HepG2 (cell line): ENCODE measurements at regions not wholly inside any gene's neighbourhood (a gene's known extent, or its start where the extent isn't known, plus 50 kb on each side); places are given as distances from the start of the nearest gene placed in this dataset.

Experiments used
- ATAC-seq: fragments of 200-7000 bp; cut with Tn5 transposase; 3 replicates; pipeline ENCODE4 v1.9.1; 2020; ENCODE audit warnings: mild to moderate bottlenecking, moderate library complexity
- BruUV-seq: library from RNA; stranded (reverse); fragments of 400-500 nt; replicated peaks from 2 replicates; lab custom pipeline; 2021; lab: Mats Ljungman, UMichigan
- CTCF ChIA-PET: fragments of 300-600 bp; formaldehyde crosslinking; extraction: SDS; loops from one replicate; lab custom pipeline; 2021; ENCODE audit warnings: low total read pairs, inconsistent platforms, low intra/inter-chr PET ratio; lab: Yijun Ruan, JAX
- POLR2A ChIA-PET: fragments of 350-600 bp; sonication (Branson Sonifier 250); formaldehyde crosslinking; loops from one replicate; lab custom pipeline; 2020; ENCODE audit warnings: antibody characterized with exemption, inconsistent platforms; lab: Yijun Ruan, JAX
- DNase-seq: peaks from one replicate; pipeline ENCODE4 v3.0.0-alpha.2; 2015; ENCODE audit warnings: low spot score
- FAIRE-seq: peaks from 3 replicates; lab custom pipeline; 2011; peaks lifted over from hg19 to GRCh38; lab: Jason Lieb, UNC
- H2AFZ ChIP-seq: one replicate; pipeline ENCODE4 v1.6.1; 2011; ENCODE audit warnings: low read length, inconsistent platforms
- H3K27ac ChIP-seq: fragments of 300-600 bp; 3 replicates; pipeline ENCODE4 v1.8.0; 2011; ENCODE audit warnings: mixed run types, mild to moderate bottlenecking, mixed read lengths, low read length, inconsistent platforms; ENCODE audit not compliant: insufficient read depth; ENCODE audit errors: extremely low read length
- H3K27me3 ChIP-seq, 2 experiments: fragments of 200-600 bp in 1 of 2; 2 replicates in 1 of 2; 3 replicates in 1 of 2; pipeline versions ENCODE4 v1.6.0 to v1.8.0; 2011; ENCODE audit warnings: low read length in 2 of 2, mild to moderate bottlenecking in 2 of 2, moderate library complexity in 2 of 2, inconsistent platforms in 1 of 2; ENCODE audit not compliant: insufficient read depth in 2 of 2, control insufficient read depth in 1 of 2
- H3K36me3 ChIP-seq, 2 experiments: fragments of 200-600 bp in 1 of 2; replicated peaks in 1 of 2; 2 replicates in 1 of 2; 3 replicates in 1 of 2; pipeline versions ENCODE4 v1.5.1 to v1.8.0; 2011; ENCODE audit warnings: low read length in 2 of 2, inconsistent platforms in 1 of 2; ENCODE audit not compliant: insufficient read depth in 2 of 2, control insufficient read depth in 1 of 2
- H3K4me1 ChIP-seq: 2 replicates; pipeline ENCODE4 v1.5.1; 2012; ENCODE audit warnings: low read length, inconsistent platforms; ENCODE audit not compliant: insufficient read depth
- H3K4me2 ChIP-seq: 2 replicates; pipeline ENCODE4 v1.6.0; 2011; ENCODE audit warnings: low read depth, low read length, inconsistent platforms
- H3K4me3 ChIP-seq, 3 experiments: fragments of 200-600 bp in 1 of 3; sonication (generic), shearing (Covaris generic) in 1 of 3; replicated peaks in 1 of 3; 2 replicates each; pipeline ENCODE4 v1.5.1; 2011 to 2016; ENCODE audit warnings: low read length in 3 of 3, inconsistent platforms in 2 of 3, low read depth in 2 of 3, mild to moderate bottlenecking in 2 of 3, control low read depth in 1 of 3, mixed read lengths in 1 of 3; ENCODE audit not compliant: insufficient read depth in 1 of 3
- H3K79me2 ChIP-seq: one replicate; pipeline ENCODE4 v1.6.1; 2011; ENCODE audit warnings: low read length, inconsistent platforms; ENCODE audit not compliant: insufficient read depth
- H3K9ac ChIP-seq: 2 replicates; pipeline ENCODE4 v1.6.0; 2011; ENCODE audit warnings: mild to moderate bottlenecking, low read depth, low read length, inconsistent platforms; ENCODE audit not compliant: insufficient read depth
- H3K9me3 ChIP-seq: 2 replicates; pipeline ENCODE4 v1.5.1; 2012; ENCODE audit warnings: mild to moderate bottlenecking, low read length
- H4K20me1 ChIP-seq: 2 replicates; pipeline ENCODE4 v1.6.0; 2011; ENCODE audit warnings: inconsistent platforms, mild to moderate bottlenecking, low read length, moderate library complexity; ENCODE audit not compliant: insufficient read depth
- KDM3A ChIP-seq: IDR thresholded peaks from 2 replicates; pipeline ENCODE4 v1.6.1; 2018; ENCODE audit warnings: low read depth, missing compliant biosample characterization
- KMT2A ChIP-seq: sonication (generic); formaldehyde crosslinking; IDR thresholded peaks from 2 replicates; pipeline ENCODE4 v1.4.0; 2020; ENCODE audit warnings: missing genetic modification reagents
- MED13 ChIP-seq: sonication (generic); formaldehyde crosslinking; IDR thresholded peaks from 2 replicates; pipeline ENCODE4 v1.5.0; 2020; ENCODE audit warnings: missing genetic modification reagents
- MXI1 ChIP-seq: IDR thresholded peaks from 3 replicates; pipeline ENCODE4 v1.6.1; 2012; ENCODE audit warnings: low read depth, low read length, inconsistent platforms, borderline replicate concordance
- NCOA1 ChIP-seq: sonication (generic); formaldehyde crosslinking; IDR thresholded peaks from 2 replicates; pipeline ENCODE4 v1.9.0; 2021; ENCODE audit warnings: missing genetic modification reagents
- SKI ChIP-seq: fragments of 450-650 bp; IDR thresholded peaks from one replicate; pipeline ENCODE4 v1.6.1; 2018; ENCODE audit warnings: mild to moderate bottlenecking; ENCODE audit not compliant: partially characterized antibody
- ZBTB8A ChIP-seq: sonication (generic); formaldehyde crosslinking; IDR thresholded peaks from 2 replicates; pipeline ENCODE4 v1.4.0; 2020; ENCODE audit warnings: mild to moderate bottlenecking, low read depth, missing genetic modification reagents, borderline replicate concordance
- ZKSCAN1 ChIP-seq: fragments of 150-350 bp; IDR thresholded peaks from 2 replicates; pipeline ENCODE4 v1.6.1; 2014; ENCODE audit warnings: low read length
- ZNF138 ChIP-seq: sonication (generic); formaldehyde crosslinking; IDR thresholded peaks from 2 replicates; pipeline ENCODE4 v1.5.0; 2020; ENCODE audit warnings: mild to moderate bottlenecking, low read depth, missing genetic modification reagents
- ZNF430 ChIP-seq: sonication (generic); formaldehyde crosslinking; IDR thresholded peaks from 2 replicates; pipeline ENCODE4 v1.9.0; 2021; ENCODE audit warnings: mild to moderate bottlenecking, missing genetic modification reagents
- ZNF562 ChIP-seq: sonication (generic); formaldehyde crosslinking; IDR thresholded peaks from 2 replicates; pipeline ENCODE4 v1.8.0; 2022; ENCODE audit warnings: missing genetic modification reagents, borderline replicate concordance
- ZNF567 ChIP-seq: sonication (generic); formaldehyde crosslinking; IDR thresholded peaks from 2 replicates; pipeline ENCODE4 v1.8.1; 2023; ENCODE audit warnings: mild to moderate bottlenecking, missing genetic modification reagents, borderline replicate concordance
- ZNF850 ChIP-seq: sonication (generic); formaldehyde crosslinking; conservative IDR thresholded peaks from 2 replicates; pipeline ENCODE4 v1.9.0; 2021; ENCODE audit warnings: mild to moderate bottlenecking, missing genetic modification reagents
- WGBS: methylation state at CpG from one replicate; pipeline ENCODE4 v1.1.6; 2017; ENCODE audit warnings: low lambda C conversion rate; 5-methylcytosine and 5-hydroxymethylcytosine counted together
- in situ Hi-C: cut with HindIII; loops from 2 replicates; pipeline ENCODE4 v1.10.0; 2017; ENCODE audit warnings: low pct_unique_long_range_greater_than_20kb; ENCODE audit not compliant: extremely low pct_ligation_motif_present
- intact Hi-C: fragments of 100-400 bp; cut with micrococcal nuclease; formaldehyde crosslinking; loops from one replicate; pipeline ENCODE4 v1.10.0; 2022; ENCODE audit not compliant: unreplicated experiment
- TF ChIP-seq, protein P1 (sequence below): sonication (generic); formaldehyde crosslinking; IDR thresholded peaks from 2 replicates; pipeline ENCODE4 v1.8.1; 2023; ENCODE audit warnings: missing genetic modification reagents, mild to moderate bottlenecking, borderline replicate concordance
- TF ChIP-seq, protein P2 (sequence below): IDR thresholded peaks from 2 replicates; pipeline ENCODE4 v1.6.1; 2018; ENCODE audit warnings: missing genetic modification reagents, mild to moderate bottlenecking, missing compliant biosample characterization
- TF ChIP-seq, protein P3 (sequence below): IDR thresholded peaks from 2 replicates; pipeline ENCODE4 v1.6.1; 2016; ENCODE audit warnings: missing compliant biosample characterization, missing genetic modification reagents, borderline replicate concordance
- TF ChIP-seq, protein P4 (sequence below): IDR thresholded peaks from 2 replicates; pipeline ENCODE4 v1.6.1; 2016; ENCODE audit warnings: low read depth, missing genetic modification reagents, missing compliant biosample characterization
- TF ChIP-seq, protein P5 (sequence below): sonication (generic); formaldehyde crosslinking; IDR thresholded peaks from 2 replicates; pipeline ENCODE4 v1.8.1; 2022; ENCODE audit warnings: mild to moderate bottlenecking, missing genetic modification reagents

DNA sequence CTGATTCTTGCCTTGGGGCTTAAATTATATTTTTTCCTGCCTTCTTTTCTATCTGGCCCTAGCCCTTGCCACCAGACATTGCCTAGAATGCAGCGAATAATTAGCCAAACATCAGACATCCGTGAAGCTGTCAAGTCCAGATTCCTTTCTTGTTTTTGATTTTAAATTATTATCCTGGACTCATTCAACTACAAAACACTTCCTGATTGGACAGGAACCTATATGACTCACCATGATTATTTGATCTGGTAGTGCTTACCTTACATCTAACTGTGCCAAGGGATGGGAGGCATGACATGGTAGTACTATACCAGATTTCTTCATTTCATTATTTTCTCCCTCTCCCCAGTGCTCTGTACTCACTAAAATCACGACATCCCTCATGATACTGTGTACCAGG is 829.6 kb downstream of the TLR4 start:
- intact Hi-C loops, result no loop called here
- CTCF ChIA-PET, result no interaction called here
- TF ChIP-seq, protein P1, sequence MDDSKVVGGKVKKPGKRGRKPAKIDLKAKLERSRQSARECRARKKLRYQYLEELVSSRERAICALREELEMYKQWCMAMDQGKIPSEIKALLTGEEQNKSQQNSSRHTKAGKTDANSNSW, result no peak
- TF ChIP-seq, protein P2, sequence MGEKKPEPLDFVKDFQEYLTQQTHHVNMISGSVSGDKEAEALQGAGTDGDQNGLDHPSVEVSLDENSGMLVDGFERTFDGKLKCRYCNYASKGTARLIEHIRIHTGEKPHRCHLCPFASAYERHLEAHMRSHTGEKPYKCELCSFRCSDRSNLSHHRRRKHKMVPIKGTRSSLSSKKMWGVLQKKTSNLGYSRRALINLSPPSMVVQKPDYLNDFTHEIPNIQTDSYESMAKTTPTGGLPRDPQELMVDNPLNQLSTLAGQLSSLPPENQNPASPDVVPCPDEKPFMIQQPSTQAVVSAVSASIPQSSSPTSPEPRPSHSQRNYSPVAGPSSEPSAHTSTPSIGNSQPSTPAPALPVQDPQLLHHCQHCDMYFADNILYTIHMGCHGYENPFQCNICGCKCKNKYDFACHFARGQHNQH (CRISPR knock-in tag), result no peak
- TF ChIP-seq ZNF567 (CRISPR knock-in tag) (no peak), KDM3A (no peak), ZKSCAN1 (no peak), NCOA1 (no peak), ZNF562 (CRISPR knock-in tag) (no peak), MXI1 (no peak), ZNF138 (CRISPR knock-in tag) (no peak), ZNF430 (CRISPR knock-in tag) (no peak), SKI (no peak), ZNF850 (CRISPR knock-in tag) (no peak), KMT2A (CRISPR knock-in tag) (no peak), ZBTB8A (CRISPR knock-in tag) (no peak), MED13 (CRISPR knock-in tag) (no peak)
- TF ChIP-seq, protein P3, sequence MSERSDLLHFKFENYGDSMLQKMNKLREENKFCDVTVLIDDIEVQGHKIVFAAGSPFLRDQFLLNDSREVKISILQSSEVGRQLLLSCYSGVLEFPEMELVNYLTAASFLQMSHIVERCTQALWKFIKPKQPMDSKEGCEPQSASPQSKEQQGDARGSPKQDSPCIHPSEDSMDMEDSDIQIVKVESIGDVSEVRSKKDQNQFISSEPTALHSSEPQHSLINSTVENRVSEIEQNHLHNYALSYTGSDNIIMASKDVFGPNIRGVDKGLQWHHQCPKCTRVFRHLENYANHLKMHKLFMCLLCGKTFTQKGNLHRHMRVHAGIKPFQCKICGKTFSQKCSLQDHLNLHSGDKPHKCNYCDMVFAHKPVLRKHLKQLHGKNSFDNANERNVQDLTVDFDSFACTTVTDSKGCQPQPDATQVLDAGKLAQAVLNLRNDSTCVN, result no peak
- TF ChIP-seq, protein P4, sequence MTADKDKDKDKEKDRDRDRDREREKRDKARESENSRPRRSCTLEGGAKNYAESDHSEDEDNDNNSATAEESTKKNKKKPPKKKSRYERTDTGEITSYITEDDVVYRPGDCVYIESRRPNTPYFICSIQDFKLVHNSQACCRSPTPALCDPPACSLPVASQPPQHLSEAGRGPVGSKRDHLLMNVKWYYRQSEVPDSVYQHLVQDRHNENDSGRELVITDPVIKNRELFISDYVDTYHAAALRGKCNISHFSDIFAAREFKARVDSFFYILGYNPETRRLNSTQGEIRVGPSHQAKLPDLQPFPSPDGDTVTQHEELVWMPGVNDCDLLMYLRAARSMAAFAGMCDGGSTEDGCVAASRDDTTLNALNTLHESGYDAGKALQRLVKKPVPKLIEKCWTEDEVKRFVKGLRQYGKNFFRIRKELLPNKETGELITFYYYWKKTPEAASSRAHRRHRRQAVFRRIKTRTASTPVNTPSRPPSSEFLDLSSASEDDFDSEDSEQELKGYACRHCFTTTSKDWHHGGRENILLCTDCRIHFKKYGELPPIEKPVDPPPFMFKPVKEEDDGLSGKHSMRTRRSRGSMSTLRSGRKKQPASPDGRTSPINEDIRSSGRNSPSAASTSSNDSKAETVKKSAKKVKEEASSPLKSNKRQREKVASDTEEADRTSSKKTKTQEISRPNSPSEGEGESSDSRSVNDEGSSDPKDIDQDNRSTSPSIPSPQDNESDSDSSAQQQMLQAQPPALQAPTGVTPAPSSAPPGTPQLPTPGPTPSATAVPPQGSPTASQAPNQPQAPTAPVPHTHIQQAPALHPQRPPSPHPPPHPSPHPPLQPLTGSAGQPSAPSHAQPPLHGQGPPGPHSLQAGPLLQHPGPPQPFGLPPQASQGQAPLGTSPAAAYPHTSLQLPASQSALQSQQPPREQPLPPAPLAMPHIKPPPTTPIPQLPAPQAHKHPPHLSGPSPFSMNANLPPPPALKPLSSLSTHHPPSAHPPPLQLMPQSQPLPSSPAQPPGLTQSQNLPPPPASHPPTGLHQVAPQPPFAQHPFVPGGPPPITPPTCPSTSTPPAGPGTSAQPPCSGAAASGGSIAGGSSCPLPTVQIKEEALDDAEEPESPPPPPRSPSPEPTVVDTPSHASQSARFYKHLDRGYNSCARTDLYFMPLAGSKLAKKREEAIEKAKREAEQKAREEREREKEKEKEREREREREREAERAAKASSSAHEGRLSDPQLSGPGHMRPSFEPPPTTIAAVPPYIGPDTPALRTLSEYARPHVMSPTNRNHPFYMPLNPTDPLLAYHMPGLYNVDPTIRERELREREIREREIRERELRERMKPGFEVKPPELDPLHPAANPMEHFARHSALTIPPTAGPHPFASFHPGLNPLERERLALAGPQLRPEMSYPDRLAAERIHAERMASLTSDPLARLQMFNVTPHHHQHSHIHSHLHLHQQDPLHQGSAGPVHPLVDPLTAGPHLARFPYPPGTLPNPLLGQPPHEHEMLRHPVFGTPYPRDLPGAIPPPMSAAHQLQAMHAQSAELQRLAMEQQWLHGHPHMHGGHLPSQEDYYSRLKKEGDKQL (CRISPR knock-in tag), result no peak
- TF ChIP-seq, protein P5, sequence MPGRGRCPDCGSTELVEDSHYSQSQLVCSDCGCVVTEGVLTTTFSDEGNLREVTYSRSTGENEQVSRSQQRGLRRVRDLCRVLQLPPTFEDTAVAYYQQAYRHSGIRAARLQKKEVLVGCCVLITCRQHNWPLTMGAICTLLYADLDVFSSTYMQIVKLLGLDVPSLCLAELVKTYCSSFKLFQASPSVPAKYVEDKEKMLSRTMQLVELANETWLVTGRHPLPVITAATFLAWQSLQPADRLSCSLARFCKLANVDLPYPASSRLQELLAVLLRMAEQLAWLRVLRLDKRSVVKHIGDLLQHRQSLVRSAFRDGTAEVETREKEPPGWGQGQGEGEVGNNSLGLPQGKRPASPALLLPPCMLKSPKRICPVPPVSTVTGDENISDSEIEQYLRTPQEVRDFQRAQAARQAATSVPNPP (CRISPR knock-in tag), result no peak

More for the DNA sequence above, 829.6 kb downstream of the TLR4 start:
- 2% methylated on average over 3 of the region's 3 CpGs for WGBS
- Histone ChIP-seq H3K9me3 (peaks cover 72% of the 10 kb centered on the region), H3K4me2 (no peak overlapping the region), H3K4me1 (no peaks in the 10 kb centered on the region), H3K9ac (no peak overlapping the region), H3K27ac (no peak overlapping the region), H3K79me2 (no peaks in the 10 kb centered on the region), H4K20me1 (no peaks in the 10 kb centered on the region), H3K36me3 (no peaks in the 10 kb centered on the region), H3K4me3 (no peak overlapping the region), H3K27me3 (no peaks in the 10 kb centered on the region), H2AFZ (no peak overlapping the region)
- in situ Hi-C loops, result no loop called here
- ATAC-seq (no peak), FAIRE-seq (no peak), DNase-seq (no peak)
- POLR2A ChIA-PET, result no interaction called here
- no TSS peak for BruUV-seq
